Fibroblast of peridontal ligament (primary cell): ENCODE measurements at regions not wholly inside any gene's neighbourhood (a gene's known extent, or its start where the extent isn't known, plus 50 kb on each side); places are given as distances from the start of the nearest gene placed in this dataset.

ENCODE experiments used
- DNase-seq: peaks from one replicate; pipeline ENCODE4 v3.0.0-alpha.2; 2010; ENCODE audit errors: extremely low read depth

DNA sequence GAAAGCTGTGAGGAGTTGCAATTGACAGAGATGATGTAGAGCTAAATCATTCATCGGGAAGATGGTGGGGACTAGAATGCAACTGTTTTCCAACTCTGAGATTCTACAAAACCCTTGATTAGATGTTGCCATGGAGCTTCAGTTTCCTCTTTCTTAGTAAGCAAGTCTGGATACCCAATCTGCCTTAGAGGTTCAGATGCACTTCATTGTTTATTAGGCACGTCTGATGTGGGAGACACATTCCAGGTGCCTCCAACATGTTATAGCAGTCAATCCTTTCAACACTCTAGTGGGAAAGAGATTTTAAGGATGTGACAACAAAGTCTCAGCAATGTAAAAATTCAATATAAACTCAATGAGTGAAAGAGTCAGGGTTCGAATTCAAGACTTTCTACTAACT, 291.3 kb upstream of the PHYHIPL start:
- no peak for DNase-seq

DNA sequence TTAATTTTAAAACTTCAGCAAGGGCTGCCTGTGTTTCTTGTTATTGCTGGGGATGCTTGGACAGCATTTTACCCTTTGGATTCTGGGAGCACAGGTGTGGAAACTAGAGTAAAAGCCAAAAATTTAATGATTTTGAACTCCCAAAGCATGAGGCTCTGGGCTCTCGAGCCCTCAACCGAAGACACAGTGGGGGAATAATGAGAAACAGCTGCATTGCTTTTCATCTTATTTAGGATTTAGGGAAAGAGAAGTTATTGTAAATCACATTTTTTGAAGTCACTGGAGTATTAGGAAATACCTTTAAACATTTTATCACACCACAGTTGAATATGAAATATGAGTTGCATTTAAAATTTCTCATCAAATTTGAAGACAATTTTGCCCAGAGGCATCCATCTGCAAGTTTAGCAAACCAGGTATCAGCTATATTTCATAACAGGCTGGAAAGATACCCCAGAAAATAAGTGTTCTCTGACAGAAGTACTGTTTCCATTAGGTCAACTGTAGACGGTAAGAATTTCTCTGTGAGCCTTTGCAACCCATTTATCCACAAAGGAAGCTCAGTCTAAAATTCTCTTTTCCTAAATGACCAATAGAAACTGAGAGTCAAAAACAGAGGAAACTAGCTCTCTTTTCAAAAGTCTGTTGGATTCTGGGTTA, 290.6 kb upstream of the PHYHIPL start:
- no peak for DNase-seq

DNA sequence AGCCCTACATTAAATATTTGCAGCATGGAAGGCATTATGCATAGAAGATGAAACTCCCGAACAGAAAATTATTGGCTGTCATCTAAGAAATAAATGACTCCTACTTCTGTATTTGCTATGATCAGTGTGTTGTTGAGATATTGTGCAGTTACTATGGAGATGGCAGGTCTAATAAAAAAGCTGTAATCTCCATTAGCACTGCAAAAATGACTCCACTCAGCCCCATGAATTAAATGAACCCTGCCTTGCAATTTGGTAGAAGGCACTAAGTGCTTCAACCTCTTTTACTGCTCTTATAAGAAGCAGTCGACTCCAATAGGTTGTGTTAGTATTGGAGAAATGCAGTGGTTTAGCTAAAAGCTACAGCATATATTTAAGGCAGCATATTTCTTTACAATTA, 290.0 kb upstream of the PHYHIPL start:
- no peak for DNase-seq

DNA sequence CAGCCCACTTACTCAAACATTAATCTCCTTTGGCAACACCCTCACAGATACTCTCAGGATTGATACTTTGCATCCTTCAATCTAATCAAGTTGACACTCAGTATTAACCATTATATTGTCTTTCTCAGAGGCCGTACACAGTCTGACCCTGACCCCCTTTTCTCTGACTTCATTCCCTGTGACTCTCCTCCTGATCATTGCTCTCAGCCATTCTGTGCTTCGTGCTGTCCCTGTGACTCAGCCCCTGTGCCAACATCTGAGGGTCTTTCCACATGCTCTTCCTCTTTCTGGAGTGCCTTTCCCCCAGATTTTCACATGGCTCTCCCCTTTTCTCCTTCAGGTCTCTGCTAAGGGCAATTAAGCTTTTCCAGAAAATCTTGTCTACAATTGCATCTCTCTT, 289.0 kb upstream of the PHYHIPL start:
- DNase-seq: no peak

DNA sequence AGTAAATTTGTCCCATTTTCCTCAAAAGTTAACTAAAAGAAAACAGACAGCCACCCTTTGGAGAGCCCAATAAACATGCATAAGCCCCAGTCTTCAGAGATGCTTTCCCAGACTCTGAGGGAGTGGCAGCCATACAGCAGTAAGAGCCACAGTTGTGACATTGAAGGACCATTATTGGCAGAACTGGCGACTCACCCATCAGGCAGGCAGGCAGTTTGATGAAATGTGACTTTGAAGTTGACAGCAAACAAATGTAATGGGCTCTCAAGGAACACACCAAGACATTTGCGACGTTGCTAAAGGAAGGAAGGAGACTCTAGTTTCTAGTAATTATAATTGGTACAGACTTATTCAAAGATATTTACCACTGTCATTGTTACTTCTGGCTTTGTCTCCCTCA, 287.5 kb upstream of the PHYHIPL start:
- DNase-seq: no peak

DNA sequence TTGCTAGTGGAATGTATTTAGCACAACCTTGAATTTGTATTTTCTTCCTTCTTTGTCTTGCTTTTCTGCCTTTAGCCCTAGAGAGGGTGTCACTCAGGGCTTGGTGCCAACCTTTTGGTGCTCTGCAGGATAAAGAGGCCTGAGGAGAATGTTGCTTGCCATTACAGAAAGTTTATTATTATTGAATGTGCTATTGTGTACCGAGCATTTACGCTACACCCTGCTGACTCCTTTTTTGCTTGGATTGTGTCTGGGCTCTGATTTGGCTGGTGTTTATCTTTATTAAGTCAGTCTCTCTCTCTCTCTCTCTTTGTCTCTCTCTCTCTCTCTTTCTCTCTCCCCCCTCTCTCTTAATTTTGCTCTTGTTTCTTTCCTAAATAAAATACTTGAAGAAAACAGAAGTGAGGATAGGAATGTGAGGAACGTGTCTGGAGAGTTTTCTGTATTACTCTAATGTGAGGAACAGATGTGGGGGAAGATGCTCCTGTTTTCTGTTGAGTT, 284.4 kb upstream of the PHYHIPL start:
- DNase-seq: no peak

DNA sequence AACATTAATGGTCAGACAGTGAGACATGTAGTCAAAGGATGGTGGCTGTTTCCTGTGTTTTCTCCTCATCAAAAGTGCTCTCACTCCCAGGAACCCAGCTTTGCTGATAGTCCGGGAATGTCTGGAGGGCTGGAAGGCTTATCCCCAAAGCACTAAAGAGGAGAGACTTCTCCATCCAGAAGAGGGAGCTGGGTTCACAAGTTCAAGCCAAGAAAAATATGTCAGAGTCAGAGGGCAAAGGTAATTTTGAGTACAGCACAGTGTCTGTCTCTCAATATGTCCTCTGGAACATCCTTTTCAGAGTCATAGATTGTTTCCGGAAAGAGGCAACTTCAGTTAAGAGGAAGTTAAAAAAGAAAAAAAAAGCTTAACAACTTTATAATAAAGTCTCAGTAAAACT, 281.5 kb upstream of the PHYHIPL start:
- DNase-seq: no peak

DNA sequence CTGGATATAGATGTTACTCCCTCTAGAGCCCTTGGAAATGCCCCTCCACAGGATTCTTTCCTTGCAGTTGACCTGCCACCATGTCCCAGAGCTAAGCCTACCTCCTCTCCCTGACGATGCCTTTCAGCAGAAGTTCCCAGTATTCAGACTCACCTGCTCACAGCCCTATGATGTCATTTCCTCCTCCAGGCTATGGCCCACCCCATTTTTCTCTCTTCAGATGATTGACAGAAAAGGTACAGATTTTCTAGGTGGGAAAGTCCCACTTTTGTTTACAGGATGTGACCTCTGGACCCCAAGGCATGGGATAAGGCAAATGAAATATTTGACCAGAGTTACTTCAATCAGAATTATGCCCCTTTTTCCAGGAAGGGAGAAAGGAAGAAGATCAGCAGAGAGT, 280.2 kb upstream of the PHYHIPL start:
- DNase-seq: no peak

DNA sequence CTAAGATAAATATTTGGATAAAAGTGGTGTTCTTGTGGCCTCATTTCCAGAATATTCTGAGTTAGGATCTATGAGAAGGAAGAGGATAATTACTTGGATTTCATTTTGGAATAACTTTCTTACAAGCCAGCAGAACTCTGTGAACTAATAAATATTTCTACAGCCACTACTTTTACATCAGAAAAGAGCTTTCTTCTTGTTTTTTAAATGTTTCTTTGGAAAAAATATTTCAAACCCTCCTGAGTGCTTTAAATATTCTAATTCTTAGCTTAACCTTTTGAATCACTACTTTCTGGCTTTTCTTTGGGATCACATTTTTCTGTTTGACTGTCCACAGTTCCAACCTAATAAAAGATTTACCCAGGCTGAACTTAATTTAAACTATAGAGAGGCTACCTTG, 279.2 kb upstream of the PHYHIPL start:
- DNase-seq: no peak

DNA sequence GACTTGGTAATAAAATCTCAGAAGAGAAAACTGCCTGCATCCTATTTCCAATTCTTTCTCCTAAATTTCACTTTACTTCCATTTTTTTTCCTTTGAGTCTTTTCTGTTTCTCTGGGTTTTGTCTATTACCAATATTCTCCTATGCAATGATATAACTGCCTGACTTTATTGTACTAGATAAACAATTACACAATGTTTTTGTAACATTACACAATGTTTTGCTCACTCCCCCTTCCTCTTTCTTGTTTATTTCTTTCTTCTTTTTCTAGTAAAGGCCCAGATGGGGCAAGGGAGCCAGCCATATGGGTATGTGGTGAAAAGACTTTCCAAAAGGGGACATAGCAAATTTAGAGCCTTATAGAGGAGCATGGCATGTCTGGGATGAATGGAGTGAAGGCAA, 278.7 kb upstream of the PHYHIPL start:
- DNase-seq: no peak

DNA sequence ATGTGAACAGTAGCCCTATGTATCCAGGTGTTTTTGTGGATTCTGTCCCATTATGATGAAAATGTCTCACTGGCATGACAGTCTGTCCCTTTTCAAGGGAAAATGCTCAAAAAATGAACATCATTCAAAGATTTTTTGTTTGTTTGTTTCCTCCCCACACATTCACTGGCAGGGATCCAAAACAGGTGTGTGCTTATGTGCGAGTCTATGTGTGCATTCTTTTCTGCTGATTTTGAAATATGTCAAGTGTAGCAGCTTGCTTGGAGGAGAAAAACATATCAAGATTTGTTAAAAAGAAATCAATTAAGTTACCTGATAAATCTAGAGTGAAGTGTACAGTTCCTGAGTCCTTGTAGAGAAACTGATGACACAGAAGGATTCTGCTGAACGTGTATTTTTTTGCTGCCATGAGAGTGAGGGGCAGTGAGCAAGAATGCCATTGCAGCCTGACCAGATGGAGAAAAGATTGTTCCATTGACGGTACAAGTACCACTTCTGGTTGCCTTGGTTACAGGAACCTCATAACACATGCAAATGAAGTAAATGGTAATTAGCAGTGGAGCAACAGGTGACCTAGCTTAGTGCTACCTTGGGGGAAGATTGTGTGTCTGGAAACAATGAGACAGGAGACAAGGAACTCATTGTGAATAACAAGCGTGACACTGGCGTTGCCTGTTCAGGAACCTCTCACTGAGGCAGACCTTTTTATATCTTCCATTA, 277.4 kb upstream of the PHYHIPL start:
- no peak for DNase-seq

DNA sequence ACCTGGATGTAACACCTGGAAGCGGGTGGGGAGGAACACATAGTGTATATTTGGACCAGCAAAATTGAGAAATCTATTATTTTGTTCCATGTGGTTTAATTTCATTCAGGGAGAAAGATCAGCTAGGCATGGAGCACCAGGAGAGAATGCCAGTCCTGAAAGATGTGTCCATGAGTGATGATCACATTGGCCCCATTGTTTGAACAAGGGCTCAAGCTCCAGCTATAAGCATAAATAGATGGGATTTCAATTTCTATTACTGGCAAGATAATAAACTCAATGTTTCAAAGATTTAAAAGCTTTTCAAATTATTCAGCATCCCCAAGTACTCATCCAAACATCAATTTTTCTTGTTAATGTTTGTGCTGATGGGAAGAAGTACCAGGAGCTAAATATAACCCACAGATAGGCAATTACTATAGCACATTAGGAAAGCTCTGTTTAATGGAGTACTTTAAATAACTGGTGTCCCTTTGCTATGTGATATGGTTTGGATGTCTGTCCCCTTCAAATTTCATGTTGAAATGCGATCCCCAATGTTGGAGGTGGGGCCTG, 275.3 kb upstream of the PHYHIPL start:
- no peak for DNase-seq

DNA sequence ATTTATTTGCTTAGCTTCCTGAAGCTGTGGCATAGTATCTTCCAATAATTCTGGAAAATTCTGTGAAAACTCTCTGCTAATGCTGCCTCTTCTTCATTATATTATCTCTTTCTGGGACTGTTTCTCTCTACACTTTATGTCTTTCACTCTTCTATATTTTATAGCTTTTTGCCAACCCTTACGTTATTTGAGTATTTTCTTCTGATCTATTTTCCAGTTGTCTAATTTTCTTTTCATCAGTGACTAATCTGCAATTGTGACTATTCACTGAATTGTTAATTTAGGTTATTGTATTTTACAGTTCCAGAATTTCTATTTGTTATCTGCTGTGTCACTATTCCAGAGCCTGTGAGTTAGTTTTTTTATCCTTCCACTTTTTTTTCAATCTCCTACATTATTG, 273.4 kb upstream of the PHYHIPL start:
- no peak for DNase-seq

DNA sequence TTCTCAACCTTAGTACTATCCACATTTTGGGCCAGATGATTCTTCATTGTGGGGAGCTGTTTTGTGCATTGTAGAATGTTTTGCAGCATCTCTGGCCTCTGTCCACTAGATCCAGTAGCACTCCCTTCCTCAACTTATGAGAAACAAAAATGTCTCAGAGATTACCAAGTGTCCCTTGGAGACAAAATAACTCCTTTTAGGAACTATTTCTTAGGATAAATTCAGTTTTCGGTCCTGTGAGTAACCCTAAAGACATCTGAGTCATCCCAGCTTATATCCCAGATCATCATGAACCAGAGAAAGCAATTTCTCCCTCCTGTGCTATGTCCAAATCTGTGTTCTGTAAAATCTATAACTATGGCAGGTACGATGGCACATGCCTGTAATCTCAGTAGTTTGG, 266.6 kb upstream of the PHYHIPL start:
- peak; percentile 49 for DNase-seq

DNA sequence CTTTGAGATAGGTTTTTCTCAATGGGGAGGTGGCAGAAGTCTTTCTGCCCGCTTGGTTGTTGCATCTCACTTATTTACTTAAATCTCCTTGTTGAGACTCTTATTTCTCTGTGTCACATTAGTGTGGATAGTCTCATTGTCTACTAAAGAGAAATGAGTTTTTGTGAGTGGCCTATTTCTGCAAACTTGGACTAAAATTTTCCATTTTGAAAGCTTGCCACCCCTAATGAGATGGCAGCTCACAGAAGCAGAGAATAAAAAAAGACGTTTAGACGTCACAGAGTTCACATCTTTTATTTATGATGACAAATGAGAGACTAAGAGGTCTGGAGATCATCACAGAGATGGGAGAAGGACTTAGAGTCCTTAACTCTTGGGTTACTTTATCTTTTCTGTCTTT, 262.7 kb upstream of the PHYHIPL start:
- DNase-seq: no peak

DNA sequence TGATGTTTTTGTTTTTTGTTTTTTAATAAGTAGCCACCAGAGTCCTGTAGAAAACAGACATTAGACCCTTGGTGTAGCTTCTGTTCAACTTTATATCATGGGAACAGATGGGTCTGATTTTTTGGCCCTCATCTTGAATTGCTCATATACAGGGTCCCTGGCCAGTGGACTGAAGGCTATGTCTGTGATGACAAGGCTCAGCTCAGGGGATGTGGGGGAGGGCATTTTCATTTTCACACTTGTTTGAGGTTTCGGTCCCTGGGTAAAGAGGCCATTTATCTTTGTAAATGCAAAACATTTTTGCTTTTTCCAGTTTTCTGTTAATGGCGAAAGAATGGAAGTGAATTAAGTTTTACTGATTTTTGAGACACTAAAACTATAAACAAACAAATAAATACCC, 257.6 kb upstream of the PHYHIPL start:
- DNase-seq: no peak

DNA sequence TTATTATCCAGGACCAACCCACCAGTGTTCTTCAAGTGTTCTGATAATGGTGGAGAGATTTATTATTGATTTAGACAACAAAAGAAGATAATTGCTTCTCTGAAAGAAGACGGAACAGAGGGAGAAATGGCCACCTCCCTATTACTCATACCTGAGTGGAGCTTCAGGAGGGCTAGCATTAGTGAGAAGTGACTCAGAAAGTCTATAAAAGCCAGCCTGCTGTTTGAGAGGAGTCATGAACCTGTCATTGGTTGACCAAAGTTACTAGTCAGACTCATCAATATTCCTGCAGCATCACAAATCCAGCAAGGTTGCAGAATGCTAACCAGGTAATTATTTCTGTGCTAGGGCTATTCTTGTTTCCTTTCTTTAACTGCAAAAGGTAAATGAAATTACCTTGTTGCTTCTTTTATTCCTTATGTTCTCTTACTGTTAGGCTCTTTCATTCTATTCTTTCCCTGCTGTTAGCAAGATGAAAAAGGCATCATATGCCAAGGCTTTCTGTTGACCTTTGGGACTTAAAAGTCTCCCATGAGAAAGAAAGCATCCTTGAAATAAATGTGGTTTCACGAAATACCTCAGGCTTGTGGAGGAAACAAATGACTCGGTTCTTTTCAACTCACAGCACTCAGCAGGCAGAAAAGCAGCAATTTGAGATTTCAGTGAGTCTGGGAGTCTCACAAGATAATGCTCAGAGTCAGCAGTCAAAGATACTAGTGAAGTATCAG, 256.4 kb upstream of the PHYHIPL start:
- peak; percentile 86 for DNase-seq

DNA sequence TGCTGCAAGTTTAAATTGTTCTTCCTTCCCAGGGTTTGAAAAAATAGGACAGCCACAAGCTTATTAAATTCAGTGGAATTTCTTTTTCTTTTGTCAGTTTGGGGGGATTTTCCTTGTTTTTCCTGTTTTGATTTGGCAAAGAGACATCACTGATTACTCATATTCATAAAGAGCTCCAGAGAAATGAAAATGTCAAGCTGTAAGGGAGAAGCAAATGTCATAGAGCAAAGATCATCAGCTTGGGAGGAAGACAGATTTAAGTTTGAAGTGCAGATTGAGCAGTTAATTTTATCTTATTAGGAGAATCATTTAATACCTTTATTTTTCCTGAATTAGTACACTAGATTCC, 255.8 kb upstream of the PHYHIPL start:
- DNase-seq: no peak

DNA sequence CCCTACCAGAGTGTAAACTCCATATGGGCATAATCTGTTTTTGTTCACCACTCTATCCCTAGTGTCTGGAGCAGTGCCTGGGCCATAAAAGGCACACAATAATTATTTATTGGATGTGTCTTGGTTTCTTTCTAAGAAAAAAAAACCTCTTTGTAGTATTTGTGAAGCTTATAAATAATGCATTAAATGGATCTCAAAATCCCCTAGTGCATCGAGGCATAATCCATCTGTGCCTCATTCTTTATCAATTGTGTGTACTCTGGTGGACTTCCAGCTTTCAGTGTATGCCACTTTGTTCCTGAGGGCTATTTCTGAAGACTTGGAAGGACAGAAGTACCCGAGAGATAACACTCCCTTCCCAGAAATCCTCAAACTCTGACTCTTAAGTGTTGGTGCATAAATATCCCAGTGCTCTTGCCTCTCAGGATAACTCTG, 255.0 kb upstream of the PHYHIPL start:
- DNase-seq: no peak

DNA sequence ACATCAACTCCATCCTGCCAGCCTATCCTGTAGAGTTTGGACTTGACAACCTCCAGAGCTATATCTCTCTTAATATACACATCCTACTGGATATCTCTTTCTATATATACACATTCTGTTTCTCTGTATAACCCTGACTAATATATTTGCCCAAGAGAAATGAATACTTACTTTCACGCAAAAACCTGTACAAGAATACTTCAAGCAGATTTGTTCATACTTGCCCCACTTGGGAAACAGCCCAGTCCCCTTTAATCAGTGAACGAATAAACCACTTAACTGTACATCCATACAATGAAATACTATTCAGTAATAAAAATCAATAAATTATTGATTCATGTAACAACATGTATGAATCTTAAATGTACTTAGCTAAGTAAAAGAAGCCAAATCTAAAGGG, 251.1 kb upstream of the PHYHIPL start:
- no peak for DNase-seq

DNA sequence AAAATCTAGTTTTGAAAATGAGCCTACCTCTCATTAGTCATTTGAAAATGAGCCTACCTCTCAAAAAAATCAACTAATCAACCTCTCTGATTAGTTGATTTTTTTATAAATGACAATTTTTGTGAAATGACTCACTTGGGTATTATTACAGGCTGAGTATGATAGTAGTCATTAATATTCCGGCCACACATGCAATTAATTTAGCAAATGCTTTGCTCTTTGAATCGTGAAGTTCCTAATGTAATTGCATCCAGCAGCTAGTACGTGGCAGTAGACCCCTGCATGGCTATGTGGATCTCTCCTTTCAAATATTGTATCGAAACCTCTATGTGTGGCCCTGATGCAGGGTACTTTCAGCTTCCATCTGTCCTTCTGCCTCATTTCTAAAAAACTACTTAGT, 245.9 kb upstream of the PHYHIPL start:
- no peak for DNase-seq

DNA sequence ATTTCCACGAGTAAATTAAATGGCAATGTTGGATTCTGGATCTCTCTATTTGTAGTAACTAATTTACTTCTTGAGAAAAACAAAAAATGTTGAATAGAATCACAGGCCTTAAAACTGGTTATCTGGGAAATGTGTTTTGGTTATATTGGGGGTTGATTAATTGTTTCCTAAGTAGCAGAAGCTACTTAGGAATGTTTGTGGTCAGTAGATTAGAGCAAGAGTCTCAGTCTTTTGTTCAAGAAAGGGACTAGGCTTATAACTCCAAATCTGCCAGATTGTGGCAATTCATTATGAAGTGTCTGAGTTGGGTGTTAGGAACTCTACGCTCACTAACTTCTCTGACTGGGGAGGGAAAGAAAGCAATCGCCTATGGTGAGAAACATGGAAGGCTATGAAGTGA, 244.3 kb upstream of the PHYHIPL start:
- no peak for DNase-seq
